K562 (cell line): ENCODE measurements at regions not wholly inside any gene's neighbourhood (a gene's known extent, or its start where the extent isn't known, plus 50 kb on each side); places are given as distances from the start of the nearest gene placed in this dataset.

Source experiments
- DNMT1 ChIP-seq: fragments of 450-650 bp; IDR thresholded peaks from 2 replicates; pipeline ENCODE4 v1.6.1; 2016; ENCODE audit warnings: antibody characterized with exemption, mild to moderate bottlenecking
- ETV5 ChIP-seq: sonication (generic); formaldehyde crosslinking; IDR thresholded peaks from 2 replicates; pipeline ENCODE4 v1.4.0; 2020; ENCODE audit warnings: low read depth, mild to moderate bottlenecking, missing genetic modification reagents
- LARP7 ChIP-seq: fragments of 450-650 bp; IDR thresholded peaks from 2 replicates; pipeline ENCODE4 v1.6.1; 2016
- MAFK ChIP-seq: IDR thresholded peaks from 2 replicates; pipeline ENCODE4 v1.6.1; 2011; ENCODE audit warnings: low read length, improper control_type of control experiment
- MCM5 ChIP-seq: fragments of 450-650 bp; IDR thresholded peaks from 2 replicates; pipeline ENCODE4 v1.6.1; 2016; ENCODE audit warnings: low read depth
- MEF2D ChIP-seq: conservative IDR thresholded peaks from 2 replicates; pipeline ENCODE4 v1.6.1; 2016; ENCODE audit warnings: low read depth, missing genetic modification characterization, missing compliant biosample characterization
- NCOA1 ChIP-seq: fragments of 450-650 bp; IDR thresholded peaks from 2 replicates; pipeline ENCODE4 v1.6.1; 2016; ENCODE audit warnings: low read depth
- NFE2 ChIP-seq: IDR thresholded peaks from 2 replicates; pipeline ENCODE4 v1.6.1; 2014; ENCODE audit warnings: antibody characterized with exemption, low read depth
- PHB2 ChIP-seq: fragments of 450-650 bp; IDR thresholded peaks from 2 replicates; pipeline ENCODE4 v1.6.1; 2017; ENCODE audit warnings: low read depth
- PTBP1 ChIP-seq: fragments of 200-400 bp; formaldehyde crosslinking; IDR thresholded peaks from 2 replicates; pipeline ENCODE4 v1.6.1; 2017; ENCODE audit warnings: low read depth, low read length
- SRSF1 ChIP-seq: fragments of 200-400 bp; formaldehyde crosslinking; IDR thresholded peaks from 2 replicates; pipeline ENCODE4 v1.6.1; 2017; ENCODE audit warnings: mild to moderate bottlenecking, low read depth, low read length, moderate library complexity
- SRSF3 ChIP-seq: fragments of 200-400 bp; formaldehyde crosslinking; IDR thresholded peaks from 2 replicates; pipeline ENCODE4 v1.6.1; 2016; ENCODE audit warnings: mild to moderate bottlenecking, low read length, moderate library complexity; ENCODE audit not compliant: insufficient read depth
- SRSF9 ChIP-seq: fragments of 200-400 bp; formaldehyde crosslinking; IDR thresholded peaks from 2 replicates; pipeline ENCODE4 v1.6.1; 2017; ENCODE audit warnings: low read depth, low read length, borderline replicate concordance
- ZNF239 ChIP-seq: fragments of 250-450 bp; sonication (Bioruptor Pico); IDR thresholded peaks from 2 replicates; pipeline ENCODE4 v1.4.0; 2020; ENCODE audit warnings: mild to moderate bottlenecking
- ZNF354B ChIP-seq: fragments of 250-450 bp; sonication (Bioruptor Pico); IDR thresholded peaks from 2 replicates; pipeline ENCODE4 v1.4.0; 2020
- ZNF717 ChIP-seq: fragments of 250-450 bp; sonication (Bioruptor Pico); IDR thresholded peaks from 2 replicates; pipeline ENCODE4 v1.5.0; 2021
- TF ChIP-seq, protein P1 (sequence below): fragments of 150-350 bp; IDR thresholded peaks from 2 replicates; pipeline ENCODE4 v1.6.1; 2014; ENCODE audit warnings: low read depth, mild to moderate bottlenecking, low read length, borderline replicate concordance
- TF ChIP-seq, protein P2 (sequence below): fragments of 450-650 bp; formaldehyde crosslinking; IDR thresholded peaks from 2 replicates; pipeline ENCODE4 v1.4.0; 2020; ENCODE audit warnings: mild to moderate bottlenecking, moderate library complexity
- TF ChIP-seq, protein P3 (sequence below): fragments of 450-650 bp; IDR thresholded peaks from 2 replicates; pipeline ENCODE4 v1.6.1; 2016; ENCODE audit warnings: low read depth, mild to moderate bottlenecking, moderate library complexity
- TF ChIP-seq, protein P4 (sequence below): fragments of 250-450 bp; sonication (Bioruptor Pico); IDR thresholded peaks from 2 replicates; pipeline ENCODE4 v1.9.0; 2021; ENCODE audit warnings: mild to moderate bottlenecking
- TF ChIP-seq, protein P5 (sequence below): fragments of 450-650 bp; IDR thresholded peaks from 2 replicates; pipeline ENCODE4 v1.6.1; 2018; ENCODE audit warnings: mild to moderate bottlenecking, low read depth; ENCODE audit not compliant: partially characterized antibody
- TF ChIP-seq, protein P6 (sequence below): sonication (generic); formaldehyde crosslinking; IDR thresholded peaks from 2 replicates; pipeline ENCODE4 v1.9.0; 2022; ENCODE audit warnings: mild to moderate bottlenecking, missing genetic modification reagents

DNA sequence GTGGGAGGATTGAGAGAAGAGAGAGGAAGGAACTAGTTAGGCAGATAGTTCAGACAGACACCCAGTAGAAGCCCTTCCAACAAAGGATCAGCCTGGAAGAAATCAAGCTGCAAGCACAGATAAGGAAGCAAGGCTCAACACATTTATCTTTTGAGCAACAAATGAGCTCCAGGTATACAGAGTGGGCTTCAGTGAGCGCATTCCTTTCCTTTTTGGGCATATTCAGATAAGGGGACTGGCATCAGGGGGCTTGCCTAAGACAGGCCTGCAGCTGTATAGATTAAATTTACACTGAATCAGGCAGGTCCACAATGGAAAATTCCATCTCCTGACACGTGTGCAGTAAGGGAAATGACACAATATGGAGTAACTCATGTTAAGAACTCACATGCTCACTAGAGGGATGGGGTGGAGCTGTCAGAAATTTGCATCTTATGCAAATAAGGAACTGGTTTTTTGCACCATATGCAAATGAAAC lies 147.2 kb downstream of the AKR1D1 start (continued):
- TF ChIP-seq, protein P1, sequence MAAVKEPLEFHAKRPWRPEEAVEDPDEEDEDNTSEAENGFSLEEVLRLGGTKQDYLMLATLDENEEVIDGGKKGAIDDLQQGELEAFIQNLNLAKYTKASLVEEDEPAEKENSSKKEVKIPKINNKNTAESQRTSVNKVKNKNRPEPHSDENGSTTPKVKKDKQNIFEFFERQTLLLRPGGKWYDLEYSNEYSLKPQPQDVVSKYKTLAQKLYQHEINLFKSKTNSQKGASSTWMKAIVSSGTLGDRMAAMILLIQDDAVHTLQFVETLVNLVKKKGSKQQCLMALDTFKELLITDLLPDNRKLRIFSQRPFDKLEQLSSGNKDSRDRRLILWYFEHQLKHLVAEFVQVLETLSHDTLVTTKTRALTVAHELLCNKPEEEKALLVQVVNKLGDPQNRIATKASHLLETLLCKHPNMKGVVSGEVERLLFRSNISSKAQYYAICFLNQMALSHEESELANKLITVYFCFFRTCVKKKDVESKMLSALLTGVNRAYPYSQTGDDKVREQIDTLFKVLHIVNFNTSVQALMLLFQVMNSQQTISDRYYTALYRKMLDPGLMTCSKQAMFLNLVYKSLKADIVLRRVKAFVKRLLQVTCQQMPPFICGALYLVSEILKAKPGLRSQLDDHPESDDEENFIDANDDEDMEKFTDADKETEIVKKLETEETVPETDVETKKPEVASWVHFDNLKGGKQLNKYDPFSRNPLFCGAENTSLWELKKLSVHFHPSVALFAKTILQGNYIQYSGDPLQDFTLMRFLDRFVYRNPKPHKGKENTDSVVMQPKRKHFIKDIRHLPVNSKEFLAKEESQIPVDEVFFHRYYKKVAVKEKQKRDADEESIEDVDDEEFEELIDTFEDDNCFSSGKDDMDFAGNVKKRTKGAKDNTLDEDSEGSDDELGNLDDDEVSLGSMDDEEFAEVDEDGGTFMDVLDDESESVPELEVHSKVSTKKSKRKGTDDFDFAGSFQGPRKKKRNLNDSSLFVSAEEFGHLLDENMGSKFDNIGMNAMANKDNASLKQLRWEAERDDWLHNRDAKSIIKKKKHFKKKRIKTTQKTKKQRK, result no peak
- TF ChIP-seq, protein P2, sequence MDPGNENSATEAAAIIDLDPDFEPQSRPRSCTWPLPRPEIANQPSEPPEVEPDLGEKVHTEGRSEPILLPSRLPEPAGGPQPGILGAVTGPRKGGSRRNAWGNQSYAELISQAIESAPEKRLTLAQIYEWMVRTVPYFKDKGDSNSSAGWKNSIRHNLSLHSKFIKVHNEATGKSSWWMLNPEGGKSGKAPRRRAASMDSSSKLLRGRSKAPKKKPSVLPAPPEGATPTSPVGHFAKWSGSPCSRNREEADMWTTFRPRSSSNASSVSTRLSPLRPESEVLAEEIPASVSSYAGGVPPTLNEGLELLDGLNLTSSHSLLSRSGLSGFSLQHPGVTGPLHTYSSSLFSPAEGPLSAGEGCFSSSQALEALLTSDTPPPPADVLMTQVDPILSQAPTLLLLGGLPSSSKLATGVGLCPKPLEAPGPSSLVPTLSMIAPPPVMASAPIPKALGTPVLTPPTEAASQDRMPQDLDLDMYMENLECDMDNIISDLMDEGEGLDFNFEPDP (CRISPR knock-in tag), result 0 out of 2 replicates have a peak, but pooled peaks have one; percentile 77
- TF ChIP-seq SRSF1 (no peak), ETV5 (CRISPR knock-in tag) (no peak), NCOA1 (no peak), ZNF354B (CRISPR knock-in tag) (no peak), MCM5 (no peak), NFE2 (no peak), ZNF717 (CRISPR knock-in tag) (no peak), MAFK (no peak), DNMT1 (no peak), SRSF3 (no peak), PTBP1 (no peak), LARP7 (no peak), SRSF9 (no peak), MEF2D (tag) (0 out of 2 replicates have a peak, but pooled peaks have one; percentile 27), PHB2 (no peak), ZNF239 (CRISPR knock-in tag) (peak; percentile 68)
- TF ChIP-seq, protein P3, sequence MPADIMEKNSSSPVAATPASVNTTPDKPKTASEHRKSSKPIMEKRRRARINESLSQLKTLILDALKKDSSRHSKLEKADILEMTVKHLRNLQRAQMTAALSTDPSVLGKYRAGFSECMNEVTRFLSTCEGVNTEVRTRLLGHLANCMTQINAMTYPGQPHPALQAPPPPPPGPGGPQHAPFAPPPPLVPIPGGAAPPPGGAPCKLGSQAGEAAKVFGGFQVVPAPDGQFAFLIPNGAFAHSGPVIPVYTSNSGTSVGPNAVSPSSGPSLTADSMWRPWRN, result no peak
- TF ChIP-seq, protein P4, sequence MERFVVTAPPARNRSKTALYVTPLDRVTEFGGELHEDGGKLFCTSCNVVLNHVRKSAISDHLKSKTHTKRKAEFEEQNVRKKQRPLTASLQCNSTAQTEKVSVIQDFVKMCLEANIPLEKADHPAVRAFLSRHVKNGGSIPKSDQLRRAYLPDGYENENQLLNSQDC, result no peak; the same call in 1 of the 2 replicates
- TF ChIP-seq, protein P5, sequence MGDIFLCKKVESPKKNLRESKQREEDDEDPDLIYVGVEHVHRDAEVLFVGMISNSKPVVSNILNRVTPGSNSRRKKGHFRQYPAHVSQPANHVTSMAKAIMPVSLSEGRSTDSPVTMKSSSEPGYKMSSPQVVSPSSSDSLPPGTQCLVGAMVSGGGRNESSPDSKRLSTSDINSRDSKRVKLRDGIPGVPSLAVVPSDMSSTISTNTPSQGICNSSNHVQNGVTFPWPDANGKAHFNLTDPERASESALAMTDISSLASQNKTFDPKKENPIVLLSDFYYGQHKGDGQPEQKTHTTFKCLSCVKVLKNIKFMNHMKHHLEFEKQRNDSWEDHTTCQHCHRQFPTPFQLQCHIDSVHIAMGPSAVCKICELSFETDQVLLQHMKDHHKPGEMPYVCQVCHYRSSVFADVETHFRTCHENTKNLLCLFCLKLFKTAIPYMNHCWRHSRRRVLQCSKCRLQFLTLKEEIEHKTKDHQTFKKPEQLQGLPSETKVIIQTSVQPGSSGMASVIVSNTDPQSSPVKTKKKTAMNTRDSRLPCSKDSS, result no peak
- TF ChIP-seq, protein P6, sequence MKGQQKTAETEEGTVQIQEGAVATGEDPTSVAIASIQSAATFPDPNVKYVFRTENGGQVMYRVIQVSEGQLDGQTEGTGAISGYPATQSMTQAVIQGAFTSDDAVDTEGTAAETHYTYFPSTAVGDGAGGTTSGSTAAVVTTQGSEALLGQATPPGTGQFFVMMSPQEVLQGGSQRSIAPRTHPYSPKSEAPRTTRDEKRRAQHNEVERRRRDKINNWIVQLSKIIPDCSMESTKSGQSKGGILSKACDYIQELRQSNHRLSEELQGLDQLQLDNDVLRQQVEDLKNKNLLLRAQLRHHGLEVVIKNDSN, result no peak
